ENCODE measurements at regions not wholly inside any gene's neighbourhood (a gene's known extent, or its start where the extent isn't known, plus 50 kb on each side); places are given as distances from the start of the nearest gene placed in this dataset.

- no peaks in the 10 kb centered on the region for H3K9me3 ChIP-seq
- TF ChIP-seq RFX5 (IDR thresholded peaks at IDR 0.05) (no peak), RAD21 (conservative IDR thresholded peaks at IDR 0.05 in 1 of 2, IDR thresholded peaks at IDR 0.05 in 1 of 2) (no peak), MAZ (IDR thresholded peaks at IDR 0.05; ENCODE audit: borderline replicate concordance, low read depth, low read length) (no peak), RNF2 (IDR thresholded peaks at IDR 0.05; ENCODE audit: borderline replicate concordance, low read depth) (no peak), SREBF2 (IDR thresholded peaks at IDR 0.05) (no peak), EP300 (IDR thresholded peaks at IDR 0.05) (no peak), GATA3 (IDR thresholded peaks at IDR 0.05; ENCODE audit: borderline replicate concordance) (no peak), ATOH8 (CRISPR knock-in tag; IDR thresholded peaks at IDR 0.05; ENCODE audit: low read depth) (no peak), MAX (IDR thresholded peaks at IDR 0.05) (no peak), MYC (IDR thresholded peaks at IDR 0.05; ENCODE audit: borderline replicate concordance, low read length) (no peak), ELK1 (IDR thresholded peaks at IDR 0.05; ENCODE audit: low read depth, low read length) (no peak), REST (IDR thresholded peaks at IDR 0.05) (no peak), HDAC2 (IDR thresholded peaks at IDR 0.05) (no peak), NR3C1 (IDR thresholded peaks at IDR 0.05) (no peak)
- no peak overlapping the region for H3K27ac ChIP-seq
- 35% methylated on average over 2 of the region's 2 CpGs for WGBS (ENCODE audit: missing lambda C conversion rate)
- no peak overlapping the region for H3K4me3 ChIP-seq
- FAIRE-seq = no peak
- H3K4me2 ChIP-seq = no peak overlapping the region
- no peaks in the 10 kb centered on the region for H3K4me1 ChIP-seq
- ATAC-seq = no peak
- CTCF ChIA-PET = no interaction called here
- POLR2A ChIA-PET = no interaction called here
- no peak for DNase-seq (ENCODE audit: low read depth in 1 of 2, low spot score in 1 of 2)
Observed at GRCh38 chr6:20269181-20269580, 56.9 kb upstream of the MBOAT1 start.

GRCh38 chr6:20271818-20272217 is 59.5 kb upstream of the MBOAT1 start:
- no peak overlapping the region for H3K4me3 ChIP-seq
- no peak overlapping the region for H3K27ac ChIP-seq
- 53% methylated on average over 3 of the region's 3 CpGs for WGBS (ENCODE audit: missing lambda C conversion rate)
- no peak for TF ChIP-seq REST (IDR thresholded peaks at IDR 0.05)
- no peak for TF ChIP-seq NFE2L2 (conservative IDR thresholded peaks at IDR 0.05; ENCODE audit: low read length)
- TF ChIP-seq HOXA7 (CRISPR knock-in tag; IDR thresholded peaks at IDR 0.05) = no peak
- no peak for TF ChIP-seq BHLHE40 (IDR thresholded peaks at IDR 0.05; ENCODE audit: low read depth, low read length)
- no peak for TF ChIP-seq MAX (IDR thresholded peaks at IDR 0.05)
- no peak for TF ChIP-seq ESRRA (IDR thresholded peaks at IDR 0.05; ENCODE audit: borderline replicate concordance, low read length)
- no peak for TF ChIP-seq ATOH8 (CRISPR knock-in tag; IDR thresholded peaks at IDR 0.05; ENCODE audit: low read depth)
- no peak for TF ChIP-seq JUNB (IDR thresholded peaks at IDR 0.05)
- no peaks in the 10 kb centered on the region for H3K4me1 ChIP-seq
- FAIRE-seq (no peak), ATAC-seq (no peak), DNase-seq (ENCODE audit: low read depth in 1 of 2, low spot score in 1 of 2) (no peak)
- no peak overlapping the region for H3K4me2 ChIP-seq
- H3K9me3 ChIP-seq = no peaks in the 10 kb centered on the region
- ChIA-PET POLR2A (no interaction called here), CTCF (no interaction called here)

Measured in A549 (cell line).